Activated T-cell treated with anti-CD3 and anti-CD28 coated beads, Interleukin-2, amount 50 U/mL, for 1 hour (primary cell): ENCODE measurements at regions not wholly inside any gene's neighbourhood (a gene's known extent, or its start where the extent isn't known, plus 50 kb on each side); places are given as distances from the start of the nearest gene placed in this dataset.
A peak's percentile ranks its signal among the peaks of the same experiment; 100 is the strongest.
"Not testable (repeated sequence)": the region's sequence is repeated elsewhere in the genome, so short reads cannot be mapped to it uniquely, and the experiment has no call there.

Source experiments
- DNase-seq: peaks from one replicate; pipeline ENCODE4 v3.0.0-alpha.2; 2020

- not testable (repeated sequence) for DNase-seq
Observed at GRCh38 chr16:31975826-31976419, 102.3 kb downstream of the ZNF267 start.

GRCh38 chr16:31978463-31978862 is 104.9 kb downstream of the ZNF267 start:
- not testable (repeated sequence) for DNase-seq

GRCh38 chr16:31981739-31982138 is 108.1 kb downstream of the ZNF267 start:
- DNase-seq = not testable (repeated sequence)

GRCh38 chr16:31982986-31983385 is 109.4 kb downstream of the ZNF267 start:
- DNase-seq = not testable (repeated sequence)

GRCh38 chr16:31983666-31984065 is 110.1 kb downstream of the ZNF267 start:
- DNase-seq = not testable (repeated sequence)

GRCh38 chr16:31986895-31987294 is 113.3 kb downstream of the ZNF267 start:
- not testable (repeated sequence) for DNase-seq

GRCh38 chr16:31988595-31989581 is 115.3 kb downstream of the ZNF267 start:
- peak; percentile 66 for DNase-seq

- DNase-seq = not testable (repeated sequence)
Observed at GRCh38 chr16:31990261-31990660, 116.7 kb downstream of the ZNF267 start.

GRCh38 chr16:31990980-31991379 is 117.4 kb downstream of the ZNF267 start:
- DNase-seq = not testable (repeated sequence)

GRCh38 chr16:31996325-31996724 is 122.7 kb downstream of the ZNF267 start:
- not testable (repeated sequence) for DNase-seq

- DNase-seq = not testable (repeated sequence)
Observed at GRCh38 chr16:32002496-32002895, 128.9 kb downstream of the ZNF267 start.

GRCh38 chr16:32003819-32004218 is 130.2 kb downstream of the ZNF267 start:
- DNase-seq = not testable (repeated sequence)

- DNase-seq = not testable (repeated sequence)
Observed at GRCh38 chr16:32038783-32039496, 165.3 kb downstream of the ZNF267 start.

GRCh38 chr16:32039919-32040318 is 166.3 kb downstream of the ZNF267 start:
- not testable (repeated sequence) for DNase-seq

- peak; percentile 30 for DNase-seq
Observed at GRCh38 chr16:32066016-32066651, 187.0 kb upstream of the TP53TG3D start.

GRCh38 chr16:32071586-32071985 is 181.5 kb upstream of the TP53TG3D start:
- DNase-seq = not testable (repeated sequence)

GRCh38 chr16:32083891-32084290 is 169.2 kb upstream of the TP53TG3D start:
- DNase-seq = peak; percentile 14

- DNase-seq = peak; percentile 25
Observed at GRCh38 chr16:32084656-32085401, 168.3 kb upstream of the TP53TG3D start.

- peak; percentile 46 for DNase-seq
Observed at GRCh38 chr16:32085438-32086141, 167.5 kb upstream of the TP53TG3D start.

- DNase-seq = not testable (repeated sequence)
Observed at GRCh38 chr16:32115562-32115961, 137.5 kb upstream of the TP53TG3D start.

GRCh38 chr16:32116080-32116479 is 137.0 kb upstream of the TP53TG3D start:
- peak; percentile 23 for DNase-seq
